ENCODE measurements at regions not wholly inside any gene's neighbourhood (a gene's known extent, or its start where the extent isn't known, plus 50 kb on each side); places are given as distances from the start of the nearest gene placed in this dataset.
A peak's percentile ranks its signal among the peaks of the same experiment; 100 is the strongest.
"Not testable (repeated sequence)": the region's sequence is repeated elsewhere in the genome, so short reads cannot be mapped to it uniquely, and the experiment has no call there.

DNA sequence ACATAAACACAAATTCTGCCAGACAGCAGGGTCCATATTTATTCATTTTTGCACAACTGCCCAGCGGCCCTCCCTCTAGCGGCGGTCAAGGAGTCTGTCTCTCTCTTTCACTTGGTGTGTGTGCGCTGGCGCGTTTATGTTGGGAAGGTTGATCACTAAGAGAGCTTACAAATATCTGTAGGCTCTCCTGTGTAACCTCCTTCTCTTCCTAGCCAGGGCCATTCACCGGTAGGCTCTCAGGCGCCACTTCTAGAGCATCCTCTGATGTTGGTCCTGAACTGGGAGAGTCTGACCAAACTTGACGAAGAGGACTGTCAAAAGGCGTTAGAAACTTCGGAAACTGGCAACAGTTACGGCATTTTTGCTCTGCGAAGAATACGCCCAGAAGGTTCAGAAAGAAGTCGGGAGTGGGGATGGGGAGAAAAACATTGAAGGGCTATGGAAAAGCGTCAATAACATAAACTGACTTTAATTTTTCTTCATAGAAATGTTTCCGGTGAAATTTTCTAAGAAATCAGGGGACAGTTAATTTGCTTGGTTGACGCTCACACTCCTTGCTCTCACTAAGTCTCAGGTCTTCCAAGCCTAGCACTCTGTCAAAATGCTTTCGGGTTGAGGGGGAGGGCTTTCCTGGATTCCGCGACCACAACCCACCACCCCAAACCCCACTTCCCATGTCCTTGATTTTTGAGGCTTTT lies 731.1 kb downstream of the ZWINT start:
- H3K9me3 Mint-ChIP-seq = no peaks in the 10 kb centered on the region
- ATAC-seq (peak; percentile 10; the same call in 1 of the 2 replicates), DNase-seq (ENCODE audit: low spot score) (peak; percentile 52)
- no peak overlapping the region for H3K27ac Mint-ChIP-seq
- ChIA-PET POLR2A (no interaction called here), CTCF (interaction anchor here (0.6 to 3.7 kb wide), 9 partner anchors 10 to 487 kb away, joined by 3 to 19 read pairs (median 5); no protein-coding TSS in a partner anchor)
- peaks cover 3% of the 10 kb centered on the region; the same call in 1 of the 2 replicates for H3K27me3 Mint-ChIP-seq (ENCODE audit: low read depth)
- H3K4me3 Mint-ChIP-seq = peak overlapping the region; percentile 87
- H3K4me1 Mint-ChIP-seq = peaks cover 17% of the 10 kb centered on the region
- TF ChIP-seq, protein P1, sequence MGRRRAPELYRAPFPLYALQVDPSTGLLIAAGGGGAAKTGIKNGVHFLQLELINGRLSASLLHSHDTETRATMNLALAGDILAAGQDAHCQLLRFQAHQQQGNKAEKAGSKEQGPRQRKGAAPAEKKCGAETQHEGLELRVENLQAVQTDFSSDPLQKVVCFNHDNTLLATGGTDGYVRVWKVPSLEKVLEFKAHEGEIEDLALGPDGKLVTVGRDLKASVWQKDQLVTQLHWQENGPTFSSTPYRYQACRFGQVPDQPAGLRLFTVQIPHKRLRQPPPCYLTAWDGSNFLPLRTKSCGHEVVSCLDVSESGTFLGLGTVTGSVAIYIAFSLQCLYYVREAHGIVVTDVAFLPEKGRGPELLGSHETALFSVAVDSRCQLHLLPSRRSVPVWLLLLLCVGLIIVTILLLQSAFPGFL (CRISPR knock-in tag; IDR thresholded peaks at IDR 0.05; ENCODE audit: borderline replicate concordance) = no peak
- TF ChIP-seq, protein P2, sequence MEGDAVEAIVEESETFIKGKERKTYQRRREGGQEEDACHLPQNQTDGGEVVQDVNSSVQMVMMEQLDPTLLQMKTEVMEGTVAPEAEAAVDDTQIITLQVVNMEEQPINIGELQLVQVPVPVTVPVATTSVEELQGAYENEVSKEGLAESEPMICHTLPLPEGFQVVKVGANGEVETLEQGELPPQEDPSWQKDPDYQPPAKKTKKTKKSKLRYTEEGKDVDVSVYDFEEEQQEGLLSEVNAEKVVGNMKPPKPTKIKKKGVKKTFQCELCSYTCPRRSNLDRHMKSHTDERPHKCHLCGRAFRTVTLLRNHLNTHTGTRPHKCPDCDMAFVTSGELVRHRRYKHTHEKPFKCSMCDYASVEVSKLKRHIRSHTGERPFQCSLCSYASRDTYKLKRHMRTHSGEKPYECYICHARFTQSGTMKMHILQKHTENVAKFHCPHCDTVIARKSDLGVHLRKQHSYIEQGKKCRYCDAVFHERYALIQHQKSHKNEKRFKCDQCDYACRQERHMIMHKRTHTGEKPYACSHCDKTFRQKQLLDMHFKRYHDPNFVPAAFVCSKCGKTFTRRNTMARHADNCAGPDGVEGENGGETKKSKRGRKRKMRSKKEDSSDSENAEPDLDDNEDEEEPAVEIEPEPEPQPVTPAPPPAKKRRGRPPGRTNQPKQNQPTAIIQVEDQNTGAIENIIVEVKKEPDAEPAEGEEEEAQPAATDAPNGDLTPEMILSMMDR (IDR thresholded peaks at IDR 0.05) = peak; percentile 44; the same call in 1 of the 2 replicates
- no peaks in the 10 kb centered on the region for H3K36me3 Mint-ChIP-seq

DNA sequence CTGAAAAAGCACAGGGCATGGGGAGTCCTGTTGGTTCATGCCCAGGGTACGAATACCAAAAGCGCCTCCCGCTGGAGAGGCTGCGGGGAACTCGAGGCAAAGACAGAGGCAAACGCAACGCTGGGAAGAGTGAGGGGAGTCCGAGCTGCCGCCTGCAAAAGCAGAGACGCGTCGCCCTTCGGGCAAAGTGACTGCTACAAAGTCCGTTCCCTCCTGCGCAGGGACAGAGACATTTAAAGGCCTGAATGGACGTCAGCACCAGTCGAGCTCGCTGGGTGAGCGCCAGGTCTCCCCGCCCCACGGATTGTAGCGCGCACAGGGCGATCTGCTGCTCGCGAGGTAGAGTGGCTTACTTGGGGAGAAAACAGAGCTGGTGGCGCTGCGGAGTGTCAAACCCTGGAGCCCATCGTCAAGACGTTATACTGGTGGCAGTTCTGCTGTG lies 732.8 kb downstream of the ZWINT start:
- peaks cover 3% of the 10 kb centered on the region; the same call in 1 of the 2 replicates for H3K27me3 Mint-ChIP-seq (ENCODE audit: low read depth)
- no peaks in the 10 kb centered on the region for H3K9me3 Mint-ChIP-seq
- DNase-seq (ENCODE audit: low spot score) (peak; percentile 61), ATAC-seq (peak; percentile 21)
- no peaks in the 10 kb centered on the region for H3K36me3 Mint-ChIP-seq
- no peak overlapping the region for H3K4me3 Mint-ChIP-seq
- TF ChIP-seq, protein P3, sequence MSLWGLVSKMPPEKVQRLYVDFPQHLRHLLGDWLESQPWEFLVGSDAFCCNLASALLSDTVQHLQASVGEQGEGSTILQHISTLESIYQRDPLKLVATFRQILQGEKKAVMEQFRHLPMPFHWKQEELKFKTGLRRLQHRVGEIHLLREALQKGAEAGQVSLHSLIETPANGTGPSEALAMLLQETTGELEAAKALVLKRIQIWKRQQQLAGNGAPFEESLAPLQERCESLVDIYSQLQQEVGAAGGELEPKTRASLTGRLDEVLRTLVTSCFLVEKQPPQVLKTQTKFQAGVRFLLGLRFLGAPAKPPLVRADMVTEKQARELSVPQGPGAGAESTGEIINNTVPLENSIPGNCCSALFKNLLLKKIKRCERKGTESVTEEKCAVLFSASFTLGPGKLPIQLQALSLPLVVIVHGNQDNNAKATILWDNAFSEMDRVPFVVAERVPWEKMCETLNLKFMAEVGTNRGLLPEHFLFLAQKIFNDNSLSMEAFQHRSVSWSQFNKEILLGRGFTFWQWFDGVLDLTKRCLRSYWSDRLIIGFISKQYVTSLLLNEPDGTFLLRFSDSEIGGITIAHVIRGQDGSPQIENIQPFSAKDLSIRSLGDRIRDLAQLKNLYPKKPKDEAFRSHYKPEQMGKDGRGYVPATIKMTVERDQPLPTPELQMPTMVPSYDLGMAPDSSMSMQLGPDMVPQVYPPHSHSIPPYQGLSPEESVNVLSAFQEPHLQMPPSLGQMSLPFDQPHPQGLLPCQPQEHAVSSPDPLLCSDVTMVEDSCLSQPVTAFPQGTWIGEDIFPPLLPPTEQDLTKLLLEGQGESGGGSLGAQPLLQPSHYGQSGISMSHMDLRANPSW (CRISPR knock-in tag; conservative IDR thresholded peaks at IDR 0.05; ENCODE audit: low read depth) = no peak
- TF ChIP-seq, protein P4, sequence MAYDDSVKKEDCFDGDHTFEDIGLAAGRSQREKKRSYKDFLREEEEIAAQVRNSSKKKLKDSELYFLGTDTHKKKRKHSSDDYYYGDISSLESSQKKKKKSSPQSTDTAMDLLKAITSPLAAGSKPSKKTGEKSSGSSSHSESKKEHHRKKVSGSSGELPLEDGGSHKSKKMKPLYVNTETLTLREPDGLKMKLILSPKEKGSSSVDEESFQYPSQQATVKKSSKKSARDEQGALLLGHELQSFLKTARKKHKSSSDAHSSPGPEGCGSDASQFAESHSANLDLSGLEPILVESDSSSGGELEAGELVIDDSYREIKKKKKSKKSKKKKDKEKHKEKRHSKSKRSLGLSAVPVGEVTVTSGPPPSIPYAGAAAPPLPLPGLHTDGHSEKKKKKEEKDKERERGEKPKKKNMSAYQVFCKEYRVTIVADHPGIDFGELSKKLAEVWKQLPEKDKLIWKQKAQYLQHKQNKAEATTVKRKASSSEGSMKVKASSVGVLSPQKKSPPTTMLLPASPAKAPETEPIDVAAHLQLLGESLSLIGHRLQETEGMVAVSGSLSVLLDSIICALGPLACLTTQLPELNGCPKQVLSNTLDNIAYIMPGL (CRISPR knock-in tag; IDR thresholded peaks at IDR 0.05) = peak; percentile 6; the same call in 1 of the 2 replicates
- 0 out of 2 replicates have a peak, but pooled peaks have one; percentile 18 for TF ChIP-seq ZNF219 (CRISPR knock-in tag; IDR thresholded peaks at IDR 0.05; ENCODE audit: borderline replicate concordance)
- no peak overlapping the region for H3K27ac Mint-ChIP-seq
- peaks cover 24% of the 10 kb centered on the region for H3K4me1 Mint-ChIP-seq
- ChIA-PET CTCF (interaction anchor here (0.7 to 3.7 kb wide), 7 partner anchors 9 to 671 kb away, joined by 3 to 19 read pairs (median 4); no protein-coding TSS in a partner anchor), POLR2A (no interaction called here)

- ChIA-PET POLR2A (no interaction called here), CTCF (interaction anchor here (0.7 to 3.7 kb wide), 5 partner anchors 8 to 489 kb away, joined by 3 to 19 read pairs (median 4); no protein-coding TSS in a partner anchor)
- DNase-seq (ENCODE audit: low spot score) (peak; percentile 53), ATAC-seq (peak; percentile 12)
- no peaks in the 10 kb centered on the region for H3K9me3 Mint-ChIP-seq
- peaks cover 30% of the 10 kb centered on the region for H3K4me1 Mint-ChIP-seq
- no peak for TF ChIP-seq ZNF317 (CRISPR knock-in tag; IDR thresholded peaks at IDR 0.05; ENCODE audit: borderline replicate concordance, low read depth)
- H3K36me3 Mint-ChIP-seq = no peaks in the 10 kb centered on the region
- no peak overlapping the region for H3K4me3 Mint-ChIP-seq
- peaks cover 3% of the 10 kb centered on the region; the same call in 1 of the 2 replicates for H3K27me3 Mint-ChIP-seq (ENCODE audit: low read depth)
- no peak overlapping the region for H3K27ac Mint-ChIP-seq
These were observed 733.5 kb downstream of the ZWINT start for GRCh38 chr10:55627501-55628051.

GRCh38 chr10:55601690-55602478 lies 759.2 kb downstream of the ZWINT start:
- CTCF ChIA-PET; H3K36me3 Mint-ChIP-seq; H3K9me3 Mint-ChIP-seq; H3K27ac Mint-ChIP-seq; POLR2A ChIA-PET; H3K27me3 Mint-ChIP-seq (ENCODE audit: low read depth); ATAC-seq; H3K4me1 Mint-ChIP-seq: not testable (repeated sequence)
- H3K4me3 Mint-ChIP-seq = peak overlapping the region; percentile 92
- DNase-seq (ENCODE audit: low spot score) = peak; percentile 29

All from WTC11 (cell line).